Endothelial cell of umbilical vein (primary cell): ENCODE measurements at regions not wholly inside any gene's neighbourhood (a gene's known extent, or its start where the extent isn't known, plus 50 kb on each side); places are given as distances from the start of the nearest gene placed in this dataset.
"Not testable (repeated sequence)": the region's sequence is repeated elsewhere in the genome, so short reads cannot be mapped to it uniquely, and the experiment has no call there.

ENCODE experiments used
- BruUV-seq: library from RNA; stranded (reverse); fragments of 400-500 nt; replicated peaks from 2 replicates; lab custom pipeline; 2021; lab: Mats Ljungman, UMichigan
- CTCF ChIA-PET: fragments of 300-600, 350-600 bp; sonication (Branson Sonifier 250); formaldehyde crosslinking; loops from one replicate; lab custom pipeline; 2021; ENCODE audit warnings: antibody characterized with exemption, inconsistent platforms; lab: Charles Lee
- POLR2A ChIA-PET: fragments of 300-600, 350-600 bp; sonication (Branson Sonifier 250); formaldehyde crosslinking; loops from one replicate; lab custom pipeline; 2021; ENCODE audit warnings: antibody characterized with exemption, inconsistent platforms; lab: Charles Lee
- DNase-seq: peaks from one replicate; pipeline ENCODE4 v3.0.0-alpha.2; 2011; ENCODE audit warnings: low read depth, low spot score
- FAIRE-seq: peaks from 2 replicates; lab custom pipeline; 2011; peaks lifted over from hg19 to GRCh38; lab: Jason Lieb, UNC
- H2AFZ ChIP-seq: 2 replicates; pipeline ENCODE4 v1.6.0; 2012; ENCODE audit warnings: low read depth, low read length, control low read depth, inconsistent platforms
- H3K27ac ChIP-seq: 2 replicates; pipeline ENCODE4 v1.5.1; 2011; ENCODE audit warnings: low read depth, mild to moderate bottlenecking, control low read depth, low read length, moderate library complexity; ENCODE audit not compliant: insufficient read depth
- H3K27me3 ChIP-seq, 2 experiments: 2 replicates each; pipeline versions ENCODE4 v1.6.0 to v1.6.1; 2011; ENCODE audit warnings: low read length in 2 of 2, mixed read lengths in 1 of 2; ENCODE audit not compliant: control insufficient read depth in 2 of 2, insufficient read depth in 2 of 2
- H3K36me3 ChIP-seq, 2 experiments: 2 replicates in 1 of 2; 3 replicates in 1 of 2; pipeline ENCODE4 v1.5.1; 2011; ENCODE audit warnings: low read length in 2 of 2, mild to moderate bottlenecking in 1 of 2, moderate library complexity in 1 of 2; ENCODE audit not compliant: control insufficient read depth in 2 of 2, insufficient read depth in 2 of 2; ENCODE audit errors: extremely low read depth in 1 of 2
- H3K4me1 ChIP-seq: 3 replicates; pipeline ENCODE4 v1.5.1; 2011; ENCODE audit warnings: mild to moderate bottlenecking, low read length; ENCODE audit not compliant: control insufficient read depth, insufficient read depth; ENCODE audit errors: extremely low read depth
- H3K4me2 ChIP-seq: 2 replicates; pipeline ENCODE4 v1.6.1; 2011; ENCODE audit warnings: low read length, control low read depth, mixed read lengths; ENCODE audit not compliant: insufficient read depth
- H3K4me3 ChIP-seq, 3 experiments: fragments of 200-600 bp in 1 of 3; sonication (generic), shearing (Covaris generic) in 1 of 3; replicated peaks in 1 of 3; 2 replicates each; pipeline ENCODE4 v1.5.1; 2011 to 2016; ENCODE audit warnings: control low read depth in 3 of 3, low read length in 3 of 3, mild to moderate bottlenecking in 2 of 3, inconsistent platforms in 1 of 3, low read depth in 1 of 3, moderate library complexity in 1 of 3; ENCODE audit not compliant: insufficient read depth in 1 of 3
- H3K79me2 ChIP-seq: 2 replicates; pipeline ENCODE4 v1.6.0; 2012; ENCODE audit warnings: low read length, inconsistent platforms; ENCODE audit not compliant: control insufficient read depth, insufficient read depth
- H3K9ac ChIP-seq: replicated peaks from 2 replicates; pipeline ENCODE3; 2011; ENCODE audit warnings: low read length, control low read depth; ENCODE audit not compliant: insufficient read depth; ENCODE audit errors: extremely low read depth
- H3K9me1 ChIP-seq: replicated peaks from 3 replicates; pipeline ENCODE4 v1.6.0; 2011; ENCODE audit warnings: mild to moderate bottlenecking, low read length; ENCODE audit not compliant: control insufficient read depth, insufficient read depth; ENCODE audit errors: extremely low read depth
- H3K9me3 ChIP-seq: replicated peaks from 2 replicates; pipeline ENCODE4 v1.5.1; 2012; ENCODE audit warnings: low read length, inconsistent platforms; ENCODE audit not compliant: control insufficient read depth, insufficient read depth
- H4K20me1 ChIP-seq: replicated peaks from 2 replicates; pipeline ENCODE3; 2011; ENCODE audit warnings: mild to moderate bottlenecking, low read length; ENCODE audit not compliant: control insufficient read depth, insufficient read depth; ENCODE audit errors: extremely low read depth
- CTCF ChIP-seq, 2 donors: IDR thresholded peaks; 1 replicate in 1 of 2; 2 replicates in 1 of 2; pipeline ENCODE4 v1.5.1; 2011; ENCODE audit warnings: low read length in 2 of 2, mild to moderate bottlenecking in 2 of 2, moderate library complexity in 2 of 2, control low read depth in 1 of 2, inconsistent platforms in 1 of 2, low read depth in 1 of 2; ENCODE audit not compliant: insufficient read depth in 1 of 2; ENCODE audit errors: extremely low read depth in 1 of 2
- EZH2 ChIP-seq: IDR thresholded peaks from 2 replicates; pipeline ENCODE4 v1.6.1; 2012; ENCODE audit warnings: borderline replicate concordance, low read depth, mild to moderate bottlenecking, moderate library complexity, low read length, inconsistent platforms; ENCODE audit not compliant: severe bottlenecking
- FOS ChIP-seq: IDR thresholded peaks from 2 replicates; pipeline ENCODE4 v1.6.1; 2011; ENCODE audit warnings: mild to moderate bottlenecking, low read length, moderate library complexity, borderline replicate concordance; ENCODE audit not compliant: insufficient read depth
- GATA2 ChIP-seq: IDR thresholded peaks from 2 replicates; pipeline ENCODE4 v1.7.0; 2011; ENCODE audit warnings: low read depth, mild to moderate bottlenecking, moderate library complexity, mixed read lengths, low read length; ENCODE audit not compliant: insufficient read length, insufficient read depth
- JUN ChIP-seq: IDR thresholded peaks from 2 replicates; pipeline ENCODE4 v1.6.1; 2011; ENCODE audit warnings: borderline replicate concordance, low read depth; ENCODE audit not compliant: insufficient read length, insufficient read depth
- MAX ChIP-seq: IDR thresholded peaks from 2 replicates; pipeline ENCODE4 v1.6.1; 2011; ENCODE audit not compliant: insufficient read depth, insufficient read length
- MYC ChIP-seq: IDR thresholded peaks from one replicate; pipeline ENCODE4 v1.6.1; 2011; ENCODE audit warnings: mild to moderate bottlenecking, low read depth, low read length
- POLR2A ChIP-seq: IDR thresholded peaks from 2 replicates; pipeline ENCODE4 v1.6.1; 2012; ENCODE audit warnings: low read depth, mild to moderate bottlenecking, control low read depth, low read length
- POLR2AphosphoS5 ChIP-seq: IDR thresholded peaks from 2 replicates; pipeline ENCODE4 v1.6.1; 2012; ENCODE audit warnings: low read depth, mild to moderate bottlenecking, control low read depth, low read length, moderate library complexity; ENCODE audit not compliant: insufficient read depth
- dilution Hi-C: fragments of 300-500 bp; cut with MboI; formaldehyde crosslinking; loops from one replicate; pipeline ENCODE4 v1.15.0; 2019; ENCODE audit warnings: low sequenced_read_pairs; ENCODE audit not compliant: extremely low pct_ligation_motif_present
- intact Hi-C: fragments of 100-400 bp; cut with micrococcal nuclease; formaldehyde crosslinking; loops from one replicate; pipeline ENCODE4 v1.10.0; 2022

GRCh38 chr3:65004306-65004705, 316.5 kb upstream of the ADAMTS9 start:
- DNase-seq (no peak), FAIRE-seq (no peak)
- no TSS peak for BruUV-seq
- H2AFZ ChIP-seq, result no peak overlapping the region
- no peaks in the 10 kb centered on the region for H3K27me3 ChIP-seq
- no peaks in the 10 kb centered on the region for H4K20me1 ChIP-seq
- H3K79me2 ChIP-seq, result no peaks in the 10 kb centered on the region
- dilution Hi-C loops (no loop called here), intact Hi-C loops (no loop called here)
- ChIA-PET CTCF (no interaction called here), POLR2A (no interaction called here)
- H3K9me1 ChIP-seq, result no peaks in the 10 kb centered on the region
- no peak overlapping the region for H3K4me2 ChIP-seq
- H3K4me3 ChIP-seq, result no peak overlapping the region
- H3K27ac ChIP-seq, result no peak overlapping the region
- no peaks in the 10 kb centered on the region for H3K36me3 ChIP-seq
- H3K9ac ChIP-seq, result no peak overlapping the region
- TF ChIP-seq CTCF (IDR thresholded peaks at IDR 0.05; ENCODE audit: extremely low read depth in 1 of 2, insufficient read depth in 1 of 2, low read depth in 1 of 2, low read length in 2 of 2) (no peak), JUN (no peak), POLR2A (no peak), EZH2 (no peak), MYC (no peak), MAX (no peak), POLR2AphosphoS5 (no peak), GATA2 (no peak), FOS (no peak)
- no peaks in the 10 kb centered on the region for H3K9me3 ChIP-seq
- no peaks in the 10 kb centered on the region for H3K4me1 ChIP-seq

GRCh38 chr3:65001119-65001518, 313.3 kb upstream of the ADAMTS9 start:
- H3K36me3 ChIP-seq, dilution Hi-C loops: not testable (repeated sequence)

More at GRCh38 chr3:65001119-65001518, 313.3 kb upstream of the ADAMTS9 start:
- BruUV-seq, H3K27me3 ChIP-seq, H3K9me3 ChIP-seq, CTCF ChIA-PET, H3K4me1 ChIP-seq, DNase-seq, H3K4me3 ChIP-seq, H3K79me2 ChIP-seq, H4K20me1 ChIP-seq, H2AFZ ChIP-seq, H3K4me2 ChIP-seq, H3K27ac ChIP-seq, H3K9ac ChIP-seq, FAIRE-seq, H3K9me1 ChIP-seq, intact Hi-C loops, POLR2A ChIA-PET: not testable (repeated sequence)
